HG03066 (cell line): ENCODE measurements at regions not wholly inside any gene's neighbourhood (a gene's known extent, or its start where the extent isn't known, plus 50 kb on each side); places are given as distances from the start of the nearest gene placed in this dataset.
"Not testable (repeated sequence)": the region's sequence is repeated elsewhere in the genome, so short reads cannot be mapped to it uniquely, and the experiment has no call there.

Source experiments
- ATAC-seq: cut with Tn5 transposase; IDR thresholded peaks from one replicate; pipeline ENCODE4 v1.9.1; 2021; ENCODE audit warnings: low read depth; ENCODE audit not compliant: unreplicated experiment

GRCh38 chr10:18866852-18867251 is 181.7 kb upstream of the MALRD1 start:
- ATAC-seq = no peak

GRCh38 chr10:18868919-18869318 is 179.7 kb upstream of the MALRD1 start:
- no peak for ATAC-seq

- no peak for ATAC-seq
These were observed 173.1 kb upstream of the MALRD1 start for GRCh38 chr10:18875477-18875876.

- ATAC-seq = no peak
These were observed 169.3 kb upstream of the MALRD1 start for GRCh38 chr10:18879284-18879683.

GRCh38 chr10:18880530-18880929 is 168.1 kb upstream of the MALRD1 start:
- ATAC-seq = no peak

GRCh38 chr10:18886102-18886501 is 162.5 kb upstream of the MALRD1 start:
- ATAC-seq = no peak

- ATAC-seq = no peak
These were observed 142.0 kb upstream of the MALRD1 start for GRCh38 chr10:18906636-18907035.

GRCh38 chr10:18917431-18917830 is 131.2 kb upstream of the MALRD1 start:
- ATAC-seq = not testable (repeated sequence)

- no peak for ATAC-seq
These were observed 130.1 kb upstream of the MALRD1 start for GRCh38 chr10:18918532-18918931.

GRCh38 chr10:18949391-18949790 is 99.2 kb upstream of the MALRD1 start:
- ATAC-seq = no peak

- not testable (repeated sequence) for ATAC-seq
These were observed 97.4 kb upstream of the MALRD1 start for GRCh38 chr10:18951072-18951823.

GRCh38 chr10:18955061-18955460 is 93.5 kb upstream of the MALRD1 start:
- ATAC-seq = no peak

GRCh38 chr10:18959369-18959768 is 89.2 kb upstream of the MALRD1 start:
- no peak for ATAC-seq

GRCh38 chr10:18960466-18961079 is 88.0 kb upstream of the MALRD1 start:
- no peak for ATAC-seq

GRCh38 chr10:18968159-18968558 is 80.4 kb upstream of the MALRD1 start:
- ATAC-seq = no peak

- no peak for ATAC-seq
These were observed 71.8 kb upstream of the MALRD1 start for GRCh38 chr10:18976696-18977251.

- no peak for ATAC-seq
These were observed 68.4 kb upstream of the MALRD1 start for GRCh38 chr10:18980089-18980629.

- no peak for ATAC-seq
These were observed 64.1 kb upstream of the MALRD1 start for GRCh38 chr10:18984531-18984930.

GRCh38 chr10:18988338-18988737 is 60.3 kb upstream of the MALRD1 start:
- ATAC-seq = no peak
